HEK293 (cell line): ENCODE measurements at regions not wholly inside any gene's neighbourhood (a gene's known extent, or its start where the extent isn't known, plus 50 kb on each side); places are given as distances from the start of the nearest gene placed in this dataset.

Experiments used
- BCL11A ChIP-seq: fragments of 450-650 bp; formaldehyde crosslinking; IDR thresholded peaks from 2 replicates; pipeline ENCODE4 v1.5.1; 2016; ENCODE audit warnings: low read depth, missing biosample characterization, missing genetic modification characterization
- GLIS1 ChIP-seq: fragments of 450-650 bp; formaldehyde crosslinking; IDR thresholded peaks from 2 replicates; pipeline ENCODE4 v1.5.1; 2016; ENCODE audit warnings: missing biosample characterization, missing genetic modification characterization
- MYNN ChIP-seq: fragments of 450-650 bp; formaldehyde crosslinking; IDR thresholded peaks from 2 replicates; pipeline ENCODE4 v1.5.1; 2016; ENCODE audit warnings: missing biosample characterization, missing genetic modification characterization, borderline replicate concordance
- MZF1 ChIP-seq: fragments of 450-650 bp; formaldehyde crosslinking; IDR thresholded peaks from 2 replicates; pipeline ENCODE4 v1.5.1; 2017; ENCODE audit warnings: missing biosample characterization, missing genetic modification characterization, borderline replicate concordance
- SP2 ChIP-seq: fragments of 450-650 bp; formaldehyde crosslinking; IDR thresholded peaks from 2 replicates; pipeline ENCODE4 v1.5.1; 2016; ENCODE audit warnings: missing biosample characterization, missing genetic modification characterization
- TCF7L2 ChIP-seq: IDR thresholded peaks from 2 replicates; pipeline ENCODE4 v1.6.1; 2011; ENCODE audit warnings: low read depth, mild to moderate bottlenecking, inconsistent platforms, low read length, moderate library complexity, borderline replicate concordance
- ZNF114 ChIP-seq: fragments of 450-650 bp; formaldehyde crosslinking; IDR thresholded peaks from 2 replicates; pipeline ENCODE4 v1.5.0; 2017; ENCODE audit warnings: missing biosample characterization, missing genetic modification characterization
- ZNF248 ChIP-seq: fragments of 450-650 bp; formaldehyde crosslinking; IDR thresholded peaks from 2 replicates; pipeline ENCODE4 v1.5.1; 2017; ENCODE audit warnings: missing biosample characterization, missing genetic modification characterization
- ZNF350 ChIP-seq: fragments of 450-650 bp; formaldehyde crosslinking; IDR thresholded peaks from 2 replicates; pipeline ENCODE4 v1.5.0; 2017; ENCODE audit warnings: missing biosample characterization, mild to moderate bottlenecking, missing genetic modification characterization
- ZNF585B ChIP-seq: fragments of 450-650 bp; formaldehyde crosslinking; IDR thresholded peaks from 2 replicates; pipeline ENCODE4 v1.5.1; 2016; ENCODE audit warnings: missing biosample characterization, missing genetic modification characterization
- ZNF660 ChIP-seq: fragments of 450-650 bp; IDR thresholded peaks from 2 replicates; pipeline ENCODE4 v1.5.1; 2018; ENCODE audit warnings: missing biosample characterization, mild to moderate bottlenecking, missing genetic modification characterization
- TF ChIP-seq, protein P1 (sequence below): fragments of 450-650 bp; formaldehyde crosslinking; optimal IDR thresholded peaks from 2 replicates; pipeline ENCODE3; 2016; ENCODE audit warnings: missing biosample characterization, mild to moderate bottlenecking, missing genetic modification characterization
- TF ChIP-seq, protein P2 (sequence below): fragments of 450-650 bp; formaldehyde crosslinking; IDR thresholded peaks from 2 replicates; pipeline ENCODE4 v1.5.1; 2016; ENCODE audit warnings: missing biosample characterization, missing genetic modification characterization

DNA sequence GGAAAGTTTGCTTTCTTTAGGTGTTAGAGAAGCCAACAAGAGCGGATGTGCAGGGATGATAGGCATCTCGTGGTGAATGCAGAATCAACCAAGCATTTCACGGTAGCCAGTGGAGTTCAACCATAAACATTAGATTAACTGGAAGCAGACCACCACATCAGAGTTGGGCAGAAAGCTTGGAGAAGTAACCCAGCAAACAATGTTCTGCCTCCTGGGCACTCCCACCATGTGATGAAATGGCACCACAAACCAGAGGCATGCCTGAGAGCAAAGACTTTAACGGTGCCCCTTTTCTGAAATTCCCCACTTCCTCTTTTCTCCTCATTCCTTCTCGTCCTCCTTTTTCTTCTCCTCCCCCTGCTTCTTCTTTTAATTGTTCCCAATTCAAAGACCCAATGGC is 193.5 kb upstream of the ANKFN1 start:
- TF ChIP-seq TCF7L2 (no peak), ZNF248 (no peak), BCL11A (no peak), ZNF660 (no peak), MZF1 (tag by site-specific recombination) (no peak), SP2 (no peak), MYNN (no peak), ZNF114 (tag by site-specific recombination) (no peak), ZNF350 (tag by site-specific recombination) (no peak), GLIS1 (tag by site-specific recombination) (no peak), ZNF585B (tag by site-specific recombination) (no peak)
- TF ChIP-seq, protein P1, sequence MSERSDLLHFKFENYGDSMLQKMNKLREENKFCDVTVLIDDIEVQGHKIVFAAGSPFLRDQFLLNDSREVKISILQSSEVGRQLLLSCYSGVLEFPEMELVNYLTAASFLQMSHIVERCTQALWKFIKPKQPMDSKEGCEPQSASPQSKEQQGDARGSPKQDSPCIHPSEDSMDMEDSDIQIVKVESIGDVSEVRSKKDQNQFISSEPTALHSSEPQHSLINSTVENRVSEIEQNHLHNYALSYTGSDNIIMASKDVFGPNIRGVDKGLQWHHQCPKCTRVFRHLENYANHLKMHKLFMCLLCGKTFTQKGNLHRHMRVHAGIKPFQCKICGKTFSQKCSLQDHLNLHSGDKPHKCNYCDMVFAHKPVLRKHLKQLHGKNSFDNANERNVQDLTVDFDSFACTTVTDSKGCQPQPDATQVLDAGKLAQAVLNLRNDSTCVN (tag by site-specific recombination) = no peak
- TF ChIP-seq, protein P2, sequence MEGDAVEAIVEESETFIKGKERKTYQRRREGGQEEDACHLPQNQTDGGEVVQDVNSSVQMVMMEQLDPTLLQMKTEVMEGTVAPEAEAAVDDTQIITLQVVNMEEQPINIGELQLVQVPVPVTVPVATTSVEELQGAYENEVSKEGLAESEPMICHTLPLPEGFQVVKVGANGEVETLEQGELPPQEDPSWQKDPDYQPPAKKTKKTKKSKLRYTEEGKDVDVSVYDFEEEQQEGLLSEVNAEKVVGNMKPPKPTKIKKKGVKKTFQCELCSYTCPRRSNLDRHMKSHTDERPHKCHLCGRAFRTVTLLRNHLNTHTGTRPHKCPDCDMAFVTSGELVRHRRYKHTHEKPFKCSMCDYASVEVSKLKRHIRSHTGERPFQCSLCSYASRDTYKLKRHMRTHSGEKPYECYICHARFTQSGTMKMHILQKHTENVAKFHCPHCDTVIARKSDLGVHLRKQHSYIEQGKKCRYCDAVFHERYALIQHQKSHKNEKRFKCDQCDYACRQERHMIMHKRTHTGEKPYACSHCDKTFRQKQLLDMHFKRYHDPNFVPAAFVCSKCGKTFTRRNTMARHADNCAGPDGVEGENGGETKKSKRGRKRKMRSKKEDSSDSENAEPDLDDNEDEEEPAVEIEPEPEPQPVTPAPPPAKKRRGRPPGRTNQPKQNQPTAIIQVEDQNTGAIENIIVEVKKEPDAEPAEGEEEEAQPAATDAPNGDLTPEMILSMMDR (tag by site-specific recombination) = no peak
